ENCODE measurements at regions not wholly inside any gene's neighbourhood (a gene's known extent, or its start where the extent isn't known, plus 50 kb on each side); places are given as distances from the start of the nearest gene placed in this dataset.
A peak's percentile ranks its signal among the peaks of the same experiment; 100 is the strongest.

DNA sequence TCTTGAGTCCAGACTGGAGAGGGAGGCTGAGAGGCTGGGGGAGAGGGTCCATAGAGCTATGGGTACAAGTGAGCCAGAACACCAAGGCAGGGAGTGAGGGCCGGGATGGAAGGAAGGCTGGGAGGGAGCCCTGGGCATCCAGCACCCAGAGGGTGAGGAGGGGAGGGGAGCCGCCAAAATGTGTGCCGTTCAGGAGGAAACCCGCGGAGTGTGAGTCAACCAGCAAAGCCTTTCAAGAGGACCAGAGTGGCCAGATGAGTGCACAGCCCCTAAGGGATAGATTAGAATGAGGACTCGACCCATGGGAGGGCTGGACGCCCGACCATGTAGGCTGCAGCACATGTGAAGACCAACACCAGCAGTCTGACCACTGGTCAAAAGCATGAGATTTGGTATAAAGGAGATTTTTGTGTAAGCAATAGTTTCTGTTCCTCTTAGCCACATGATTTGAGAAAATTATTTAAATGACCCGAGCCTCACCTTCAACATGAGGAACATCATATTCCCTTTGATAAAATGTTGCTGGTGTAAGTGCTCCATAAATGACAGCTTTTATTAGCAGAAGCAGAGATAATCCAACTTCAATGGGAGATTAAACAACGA lies 179.7 kb upstream of the GRB10 start:
- H3K4me3 ChIP-seq (replicated peaks in 1 of 2; ENCODE audit: low read depth in 1 of 2, low read length in 2 of 2) = peak overlapping the region; percentile 3 to 42; a peak in 2 of 4 replicates
- H3K9me3 ChIP-seq (ENCODE audit: control insufficient read depth in 1 of 2, insufficient read depth in 1 of 2, low read depth in 1 of 2, low read length in 2 of 2) = no peaks in the 10 kb centered on the region
- ChIA-PET RAD21 (ENCODE audit: low non-redundant PET in 1 of 2, low total read pairs in 2 of 2, uncharacterized antibody in 2 of 2, unreplicated experiment in 2 of 2) (no interaction called here), POLR2A (no interaction called here), CTCF (no interaction called here)
- peak overlapping the region; percentile 75 for H3K4me2 ChIP-seq (ENCODE audit: low read length)
- intact Hi-C loops (cut with micrococcal nuclease) = no loop called here
- peaks cover 24 to 31% of the 10 kb centered on the region in 2 experiments for H3K4me1 ChIP-seq (ENCODE audit: control insufficient read depth in 1 of 2, insufficient read depth in 2 of 2, low read length in 2 of 2)
- H3K79me2 ChIP-seq (ENCODE audit: insufficient read depth, low read length) = no peaks in the 10 kb centered on the region
- H3K9me2 ChIP-seq (ENCODE audit: insufficient read depth) = no peaks in the 10 kb centered on the region
- TF ChIP-seq SP1 (IDR thresholded peaks at IDR 0.05; ENCODE audit: low read depth) = no peak
- no peak for TF ChIP-seq CTCF (IDR thresholded peaks at IDR 0.05 in 2 of 3, conservative IDR thresholded peaks at IDR 0.05 in 1 of 3; ENCODE audit: borderline replicate concordance in 1 of 3, insufficient read depth in 1 of 3, low read depth in 2 of 3, low read length in 2 of 3)
- TF ChIP-seq FOSL1 (IDR thresholded peaks at IDR 0.05; ENCODE audit: low read depth) = no peak
- TF ChIP-seq SRF (IDR thresholded peaks at IDR 0.05; ENCODE audit: low read depth) = no peak
- H2AFZ ChIP-seq (ENCODE audit: low read depth, low read length, poor library complexity, severe bottlenecking) = peak overlapping the region; percentile 87
- H3K9ac ChIP-seq (ENCODE audit: low read length) = no peak overlapping the region
- no TSS peak for BruUV-seq (replicated peaks)
- no peaks in the 10 kb centered on the region for H3K27me3 ChIP-seq (ENCODE audit: insufficient read depth, low read length)
- H3K27ac ChIP-seq (ENCODE audit: low read depth, low read length) = peak overlapping the region; percentile 59
- ATAC-seq (peak; percentile 67), DNase-seq (ENCODE audit: low read depth, low spot score) (no peak)
- H4K20me1 ChIP-seq (ENCODE audit: insufficient read depth) = no peaks in the 10 kb centered on the region
- H3K36me3 ChIP-seq (ENCODE audit: control insufficient read depth in 1 of 2, insufficient read depth in 2 of 2, low read length in 2 of 2) = no peaks in the 10 kb centered on the region

DNA sequence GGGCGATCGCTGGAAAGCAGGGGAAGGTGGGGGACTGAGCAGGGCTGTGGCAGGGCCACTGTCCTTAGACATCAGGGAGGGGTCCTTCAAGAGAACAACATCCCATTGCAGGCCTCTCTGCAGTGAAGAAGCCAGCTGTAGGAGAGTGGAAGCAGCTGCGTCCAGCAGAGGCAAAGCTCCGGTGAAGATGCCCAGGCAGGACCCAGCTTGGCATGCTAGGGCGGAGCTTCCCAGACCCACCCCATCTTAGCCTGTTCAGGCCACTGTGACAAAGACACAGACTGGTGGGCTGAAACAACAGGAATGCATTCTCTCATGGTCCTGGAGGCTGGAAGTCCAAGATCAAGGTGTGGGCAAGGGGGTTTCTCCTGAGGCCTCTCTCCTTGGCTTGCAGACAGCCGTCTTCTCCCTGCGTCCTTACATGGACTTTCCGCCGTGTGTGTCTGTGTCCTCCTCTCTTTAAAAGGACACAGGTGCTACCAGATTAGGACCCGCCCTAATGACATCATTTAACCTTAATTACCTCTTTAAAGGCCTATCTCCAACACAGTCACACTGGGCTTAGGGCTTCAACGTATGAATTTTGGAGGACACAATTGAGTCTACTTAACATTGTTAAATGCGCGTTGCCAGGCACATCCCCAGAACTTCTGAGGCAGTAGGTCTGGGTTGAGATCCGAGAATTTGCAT lies 178.1 kb upstream of the GRB10 start:
- no peaks in the 10 kb centered on the region for H4K20me1 ChIP-seq (ENCODE audit: insufficient read depth)
- H3K79me2 ChIP-seq (ENCODE audit: insufficient read depth, low read length) = no peaks in the 10 kb centered on the region
- BruUV-seq (replicated peaks) = no TSS peak
- CTCF ChIA-PET = no interaction called here
- intact Hi-C loops (cut with micrococcal nuclease) = no loop called here
- no peaks in the 10 kb centered on the region for H3K9me3 ChIP-seq (ENCODE audit: control insufficient read depth in 1 of 2, insufficient read depth in 1 of 2, low read depth in 1 of 2, low read length in 2 of 2)
- H3K27me3 ChIP-seq (ENCODE audit: insufficient read depth, low read length) = no peaks in the 10 kb centered on the region
- POLR2A ChIA-PET = no interaction called here
- no peaks in the 10 kb centered on the region for H3K9me2 ChIP-seq (ENCODE audit: insufficient read depth)
- no peaks in the 10 kb centered on the region for H3K36me3 ChIP-seq (ENCODE audit: control insufficient read depth in 1 of 2, insufficient read depth in 2 of 2, low read length in 2 of 2)
- peaks cover 24 to 31% of the 10 kb centered on the region in 2 experiments for H3K4me1 ChIP-seq (ENCODE audit: control insufficient read depth in 1 of 2, insufficient read depth in 2 of 2, low read length in 2 of 2)
- RAD21 ChIA-PET (ENCODE audit: low non-redundant PET in 1 of 2, low total read pairs in 2 of 2, uncharacterized antibody in 2 of 2, unreplicated experiment in 2 of 2) = no interaction called here
- no peak for ATAC-seq
- H3K27ac ChIP-seq (ENCODE audit: low read depth, low read length) = no peak overlapping the region
- DNase-seq (ENCODE audit: low read depth, low spot score) = no peak
- TF ChIP-seq POLR2A (IDR thresholded peaks at IDR 0.05; ENCODE audit: borderline replicate concordance, extremely low read depth, insufficient read depth, insufficient read length) (no peak), ELF1 (IDR thresholded peaks at IDR 0.05; ENCODE audit: borderline replicate concordance, low read depth) (no peak), EGR1 (IDR thresholded peaks at IDR 0.05; ENCODE audit: low read depth) (no peak), ZNF274 (IDR thresholded peaks at IDR 0.05; ENCODE audit: low read depth, low read length) (no peak)
- no peak overlapping the region for H2AFZ ChIP-seq (ENCODE audit: low read depth, low read length, poor library complexity, severe bottlenecking)
- no peak overlapping the region for H3K4me3 ChIP-seq (replicated peaks in 1 of 2; ENCODE audit: low read depth in 1 of 2, low read length in 2 of 2)
- H3K4me2 ChIP-seq (ENCODE audit: low read length) = no peak overlapping the region
- H3K9ac ChIP-seq (ENCODE audit: low read length) = no peak overlapping the region
